SK-N-SH (cell line): ENCODE measurements at regions not wholly inside any gene's neighbourhood (a gene's known extent, or its start where the extent isn't known, plus 50 kb on each side); places are given as distances from the start of the nearest gene placed in this dataset.

Experiments
- CTCF ChIA-PET: fragments of 300-600, 350-600 bp; formaldehyde crosslinking; extraction: SDS; loops from one replicate; lab custom pipeline; 2021; lab: Yijun Ruan, JAX
- POLR2A ChIA-PET: fragments of 350-600 bp; sonication (Branson Sonifier 250); formaldehyde crosslinking; extraction: SDS; loops from one replicate; lab custom pipeline; 2020; ENCODE audit warnings: antibody characterized with exemption, inconsistent platforms; lab: Yijun Ruan, JAX
- DNase-seq: peaks from one replicate; pipeline ENCODE4 v3.0.0; 2012
- H2AFZ ChIP-seq: fragments of 200-600 bp; sonication (generic); 2 replicates; pipeline ENCODE4 v1.8.1; 2016; ENCODE audit warnings: antibody characterized with exemption, mild to moderate bottlenecking, low read depth
- H3F3A ChIP-seq: fragments of 200-600 bp; sonication (generic); replicated peaks from 2 replicates; pipeline ENCODE3; 2016; ENCODE audit warnings: antibody characterized with exemption, mild to moderate bottlenecking; ENCODE audit not compliant: insufficient read depth
- H3K27ac ChIP-seq, 2 experiments: fragments of 200-500 bp in 1 of 2; fragments of 200-600 bp in 1 of 2; sonication (Bioruptor generic) in 1 of 2; sonication (generic), shearing (Covaris generic) in 1 of 2; 2 replicates each; pipeline versions ENCODE4 v1.5.1 to v1.6.1; 2014 to 2016; ENCODE audit warnings: low read depth in 2 of 2, inconsistent platforms in 1 of 2, low read length in 1 of 2, mild to moderate bottlenecking in 1 of 2, mixed read lengths in 1 of 2
- H3K27me3 ChIP-seq: fragments of 200-600 bp; sonication (generic), shearing (Covaris generic); 2 replicates; pipeline ENCODE4 v1.6.1; 2016; ENCODE audit warnings: mixed run types; ENCODE audit not compliant: insufficient read depth
- H3K36me3 ChIP-seq, 2 experiments: fragments of 200-500 bp in 1 of 2; fragments of 200-600 bp in 1 of 2; sonication (Bioruptor generic) in 1 of 2; sonication (generic) in 1 of 2; replicated peaks in 1 of 2; 2 replicates each; pipeline versions ENCODE3 to v1.5.1; 2014 to 2016; ENCODE audit warnings: low read length in 1 of 2, mild to moderate bottlenecking in 1 of 2; ENCODE audit not compliant: insufficient read depth in 2 of 2, control insufficient read depth in 1 of 2
- H3K4me1 ChIP-seq, 2 experiments: fragments of 200-500 bp in 1 of 2; fragments of 200-600 bp in 1 of 2; sonication (Bioruptor generic) in 1 of 2; sonication (generic), shearing (Covaris generic) in 1 of 2; 2 replicates each; pipeline versions ENCODE4 v1.5.1 to v1.6.1; 2014 to 2016; ENCODE audit warnings: low read depth in 1 of 2, low read length in 1 of 2, mixed run types in 1 of 2; ENCODE audit not compliant: insufficient read depth in 2 of 2, control insufficient read depth in 1 of 2
- H3K4me2 ChIP-seq: fragments of 200-600 bp; sonication (generic), shearing (Covaris generic); 2 replicates; pipeline ENCODE4 v1.6.1; 2017; ENCODE audit warnings: mixed run types
- H3K4me3 ChIP-seq, 2 experiments: fragments of 200-500 bp in 1 of 2; fragments of 200-600 bp in 1 of 2; sonication (Bioruptor generic) in 1 of 2; sonication (generic), shearing (Covaris generic) in 1 of 2; 2 replicates each; pipeline versions ENCODE4 v1.5.1 to v1.8.1; 2014 to 2016; ENCODE audit warnings: low read depth in 2 of 2, inconsistent platforms in 1 of 2, low read length in 1 of 2, mild to moderate bottlenecking in 1 of 2, mixed read lengths in 1 of 2, moderate library complexity in 1 of 2
- H3K79me2 ChIP-seq: fragments of 200-600 bp; sonication (generic); 2 replicates; pipeline ENCODE4 v1.8.1; 2017; ENCODE audit warnings: mild to moderate bottlenecking; ENCODE audit not compliant: insufficient read depth
- H3K9ac ChIP-seq: fragments of 200-600 bp; sonication (generic); 2 replicates; pipeline ENCODE4 v1.6.1; 2017; ENCODE audit warnings: mixed run types
- H3K9me2 ChIP-seq: fragments of 200-600 bp; sonication (generic); 2 replicates; pipeline ENCODE4 v1.6.1; 2017; ENCODE audit warnings: mixed run types
- H3K9me3 ChIP-seq: fragments of 200-600 bp; sonication (generic); 2 replicates; pipeline ENCODE4 v1.6.1; 2017; ENCODE audit warnings: mixed run types, mild to moderate bottlenecking, moderate library complexity
- H4K20me1 ChIP-seq: fragments of 200-600 bp; sonication (generic); 2 replicates; pipeline ENCODE4 v1.6.1; 2017; ENCODE audit warnings: mild to moderate bottlenecking, mixed run types; ENCODE audit not compliant: insufficient read depth
- CHD2 ChIP-seq: fragments of 150-350 bp; IDR thresholded peaks from 2 replicates; pipeline ENCODE4 v1.6.1; 2018; ENCODE audit warnings: low read length; ENCODE audit not compliant: partially characterized antibody
- CTCF ChIP-seq: fragments of 200-600 bp; sonication (generic); IDR thresholded peaks from 2 replicates; pipeline ENCODE4 v1.6.1; 2017; ENCODE audit warnings: antibody characterized with exemption, mild to moderate bottlenecking, moderate library complexity
- EP300 ChIP-seq, 2 experiments: IDR thresholded peaks; 2 replicates each; pipeline versions ENCODE4 v1.4.0 to v1.6.1; 2012; ENCODE audit warnings: borderline replicate concordance in 1 of 2, low read depth in 1 of 2, low read length in 1 of 2
- FOXJ3 ChIP-seq: sonication (generic); formaldehyde crosslinking; IDR thresholded peaks from 2 replicates; pipeline ENCODE4 v1.5.1; 2020; ENCODE audit warnings: mild to moderate bottlenecking, missing genetic modification reagents
- FOXM1 ChIP-seq: IDR thresholded peaks from 2 replicates; pipeline ENCODE4 v1.4.0; 2012; ENCODE audit warnings: low read depth, mild to moderate bottlenecking
- MAX ChIP-seq: IDR thresholded peaks from 2 replicates; pipeline ENCODE4 v1.4.0; 2012; ENCODE audit warnings: low read depth
- NFIC ChIP-seq: IDR thresholded peaks from 2 replicates; pipeline ENCODE4 v1.4.0; 2012; ENCODE audit warnings: borderline replicate concordance
- NRF1 ChIP-seq: IDR thresholded peaks from 2 replicates; pipeline ENCODE4 v1.6.1; 2012; ENCODE audit warnings: low read depth, mild to moderate bottlenecking, low read length
- PBX3 ChIP-seq: IDR thresholded peaks from 2 replicates; pipeline ENCODE4; 2012
- RCOR1 ChIP-seq: fragments of 150-350 bp; IDR thresholded peaks from 2 replicates; pipeline ENCODE4 v1.6.1; 2017; ENCODE audit warnings: antibody characterized with exemption, low read length
- RFX5 ChIP-seq: IDR thresholded peaks from 2 replicates; pipeline ENCODE4 v1.6.1; 2012; ENCODE audit warnings: mild to moderate bottlenecking, improper control_type of control experiment, low read length
- RXRA ChIP-seq: IDR thresholded peaks from 2 replicates; pipeline ENCODE4 v1.4.0; 2012; ENCODE audit warnings: low read depth, mild to moderate bottlenecking, borderline replicate concordance
- SIN3A ChIP-seq: IDR thresholded peaks from 2 replicates; pipeline ENCODE4 v1.6.1; 2012; ENCODE audit warnings: low read depth, mild to moderate bottlenecking, low read length, moderate library complexity, borderline replicate concordance
- SMC3 ChIP-seq: IDR thresholded peaks from 2 replicates; pipeline ENCODE4 v1.6.1; 2012; ENCODE audit warnings: low read depth, low read length, improper control_type of control experiment
- TAF1 ChIP-seq: IDR thresholded peaks from 2 replicates; pipeline ENCODE4 v1.6.1; 2012; ENCODE audit warnings: low read depth, mild to moderate bottlenecking, low read length, moderate library complexity, borderline replicate concordance
- TCF12 ChIP-seq: IDR thresholded peaks from 2 replicates; pipeline ENCODE4 v1.4.0; 2012
- TEAD4 ChIP-seq: IDR thresholded peaks from 2 replicates; pipeline ENCODE4 v1.4.0; 2012; ENCODE audit warnings: mild to moderate bottlenecking, borderline replicate concordance; ENCODE audit not compliant: insufficient read depth
- WGBS: methylation state at CpG from one replicate; pipeline ENCODE4 v1.1.6; 2017; ENCODE audit warnings: low lambda C conversion rate; 5-methylcytosine and 5-hydroxymethylcytosine counted together

DNA sequence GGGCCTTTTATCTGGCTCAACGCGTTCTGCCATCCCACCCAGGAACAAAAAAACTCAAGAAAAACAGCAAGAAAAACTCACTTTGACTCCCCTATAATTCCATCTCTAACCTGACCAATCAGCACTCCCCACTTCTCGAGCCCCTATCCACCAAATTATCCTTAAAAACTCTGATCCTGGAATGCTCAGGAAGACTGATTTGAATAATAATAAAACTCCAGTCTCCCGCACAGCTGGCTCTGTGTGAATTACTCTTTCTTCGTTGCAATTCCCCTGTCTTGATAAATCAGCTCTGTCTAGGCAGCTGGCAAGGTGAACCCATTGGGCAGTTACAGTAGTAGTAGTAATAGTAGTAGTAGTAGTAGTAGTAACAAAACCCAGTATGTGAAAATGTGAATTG, 165.7 kb upstream of the CASK start (continued):
- TF ChIP-seq CHD2 (no peak), MAX (no peak), CTCF (no peak)

DNA sequence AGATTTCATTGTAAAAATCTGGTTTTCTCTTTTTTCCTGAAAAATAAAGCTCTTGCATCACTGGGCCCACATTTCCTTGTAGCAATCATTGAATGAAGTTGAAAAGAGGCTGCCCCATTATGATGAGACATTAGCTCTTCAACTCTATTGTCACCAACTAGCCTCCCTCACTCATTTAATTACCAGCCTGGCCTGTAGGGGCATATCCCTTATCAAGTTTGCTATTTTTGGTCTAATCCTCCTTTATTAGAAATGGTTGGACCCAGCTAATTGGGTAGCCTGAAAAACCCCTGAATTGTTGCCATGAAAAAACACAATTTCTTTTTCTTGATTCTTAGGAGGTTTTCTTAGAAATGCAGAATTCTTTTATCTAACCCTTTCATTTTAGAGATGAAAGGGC, 164.6 kb upstream of the CASK start:
- Histone ChIP-seq H3F3A (no peaks in the 10 kb centered on the region), H3K79me2 (no peaks in the 10 kb centered on the region), H3K9me2 (no peaks in the 10 kb centered on the region), H3K4me3 (no peak overlapping the region), H4K20me1 (no peaks in the 10 kb centered on the region), H3K4me2 (no peak overlapping the region), H3K4me1 (no peaks in the 10 kb centered on the region), H3K9me3 (no peaks in the 10 kb centered on the region), H3K36me3 (no peaks in the 10 kb centered on the region), H3K27me3 (no peaks in the 10 kb centered on the region), H2AFZ (no peak overlapping the region)
- CTCF ChIA-PET = interaction anchor here (0.7 kb wide), 2 partner anchors 19 to 1266 kb away, joined by 3 to 4 read pairs; no protein-coding TSS in a partner anchor
- POLR2A ChIA-PET = no interaction called here
- no peak for DNase-seq
- TF ChIP-seq NFIC (no peak), CTCF (peak; percentile 11; the same call in 1 of the 2 replicates)
- TF ChIP-seq, all 33 proteins: peak for 1
- Histone ChIP-seq H3K27ac (no peak overlapping the region), H3K9ac (no peak overlapping the region)

DNA sequence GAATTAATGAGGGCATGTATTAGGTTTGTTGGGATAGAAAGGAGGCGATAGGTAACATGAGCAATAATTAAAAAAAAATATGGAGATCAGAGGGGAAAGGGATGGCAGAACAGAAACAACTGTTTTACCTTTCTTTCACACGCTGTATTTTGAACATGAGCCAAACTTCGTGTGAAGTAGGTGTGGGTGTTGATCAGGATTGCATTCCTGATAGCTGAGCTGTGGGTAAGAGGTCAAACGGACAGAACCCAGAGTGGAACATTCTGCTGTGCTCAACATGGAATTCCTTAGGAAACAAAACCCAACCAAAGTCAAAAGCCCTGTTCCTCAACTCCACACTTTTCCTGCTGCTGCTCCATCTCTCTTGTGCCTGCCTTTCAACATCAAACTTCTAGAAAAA, 162.5 kb upstream of the CASK start:
- H3K4me1 ChIP-seq = no peaks in the 10 kb centered on the region
- no peak for TF ChIP-seq FOXM1
- TF ChIP-seq CTCF = no peak
- TF ChIP-seq EP300 (IDR thresholded peaks at IDR 0.05; ENCODE audit: borderline replicate concordance in 1 of 2, low read depth in 1 of 2, low read length in 1 of 2) = no peak
- no peak for TF ChIP-seq CHD2
- TF ChIP-seq TAF1 = no peak
- no peak for TF ChIP-seq MAX
- no peak for TF ChIP-seq FOXJ3
- TF ChIP-seq NRF1 = no peak
- no peak for TF ChIP-seq RXRA
- no peak for TF ChIP-seq PBX3
- TF ChIP-seq RFX5 = no peak
- TF ChIP-seq TEAD4 = no peak
- no peak for TF ChIP-seq RCOR1
- TF ChIP-seq TCF12 = no peak
- no peak for TF ChIP-seq SIN3A
- TF ChIP-seq SMC3 = no peak
- H3K36me3 ChIP-seq = no peaks in the 10 kb centered on the region
- no peaks in the 10 kb centered on the region for H4K20me1 ChIP-seq
- H3K9ac ChIP-seq = no peak overlapping the region
- no peak overlapping the region for H3K4me2 ChIP-seq
- DNase-seq = no peak
- H3K9me3 ChIP-seq = no peaks in the 10 kb centered on the region
- no peak overlapping the region for H3K4me3 ChIP-seq
- no peaks in the 10 kb centered on the region for H3K9me2 ChIP-seq
- POLR2A ChIA-PET = no interaction called here
- H3K27ac ChIP-seq = no peak overlapping the region
- CTCF ChIA-PET = interaction anchor here (1.0 kb wide), 1 partner anchor 15 kb away, joined by 3 read pairs; no protein-coding TSS in a partner anchor
- H2AFZ ChIP-seq = no peak overlapping the region
- 18% methylated on average over 4 of the region's 4 CpGs for whole genome bisulfite sequencing
- no peaks in the 10 kb centered on the region for H3K79me2 ChIP-seq
- no peaks in the 10 kb centered on the region for H3F3A ChIP-seq
- H3K27me3 ChIP-seq = no peaks in the 10 kb centered on the region
